DMS153 (cell line): ENCODE measurements at regions not wholly inside any gene's neighbourhood (a gene's known extent, or its start where the extent isn't known, plus 50 kb on each side); places are given as distances from the start of the nearest gene placed in this dataset.
"Not testable (repeated sequence)": the region's sequence is repeated elsewhere in the genome, so short reads cannot be mapped to it uniquely, and the experiment has no call there.

Experiments
- DNase-seq: peaks from one replicate; lab custom pipeline; 2025; lab: John Stamatoyannopoulos, UW

- DNase-seq: no peak
These were observed 128.0 kb upstream of the ANO1 start for GRCh38 chr11:69950120-69950519.

GRCh38 chr11:69950621-69951020 lies 127.5 kb upstream of the ANO1 start:
- DNase-seq: no peak

GRCh38 chr11:69951821-69952220 lies 126.3 kb upstream of the ANO1 start:
- no peak for DNase-seq

GRCh38 chr11:69952229-69952975 lies 125.7 kb upstream of the ANO1 start:
- not testable (repeated sequence) for DNase-seq

GRCh38 chr11:69953356-69953755 lies 124.8 kb upstream of the ANO1 start:
- DNase-seq: no peak

- no peak for DNase-seq
These were observed 123.4 kb upstream of the ANO1 start for GRCh38 chr11:69954756-69955155.

- DNase-seq: no peak
These were observed 121.4 kb upstream of the ANO1 start for GRCh38 chr11:69956669-69957190.

- no peak for DNase-seq
These were observed 120.3 kb upstream of the ANO1 start for GRCh38 chr11:69957849-69958248.

GRCh38 chr11:69958308-69958707 lies 119.8 kb upstream of the ANO1 start:
- DNase-seq: no peak

GRCh38 chr11:69959461-69959860 lies 118.7 kb upstream of the ANO1 start:
- no peak for DNase-seq

GRCh38 chr11:69961738-69962137 lies 116.4 kb upstream of the ANO1 start:
- no peak for DNase-seq

GRCh38 chr11:69962152-69962551 lies 116.0 kb upstream of the ANO1 start:
- no peak for DNase-seq

GRCh38 chr11:69963533-69964246 lies 114.4 kb upstream of the ANO1 start:
- no peak for DNase-seq

GRCh38 chr11:69964247-69964643 lies 113.9 kb upstream of the ANO1 start:
- no peak for DNase-seq

- DNase-seq: no peak
These were observed 112.1 kb upstream of the ANO1 start for GRCh38 chr11:69965821-69966582.

- no peak for DNase-seq
These were observed 111.6 kb upstream of the ANO1 start for GRCh38 chr11:69966583-69966835.

- DNase-seq: no peak
These were observed 111.1 kb upstream of the ANO1 start for GRCh38 chr11:69966910-69967483.

- DNase-seq: no peak
These were observed 110.6 kb upstream of the ANO1 start for GRCh38 chr11:69967484-69967883.

GRCh38 chr11:69968396-69969347 lies 109.4 kb upstream of the ANO1 start:
- DNase-seq: no peak

- no peak for DNase-seq
These were observed 108.0 kb upstream of the ANO1 start for GRCh38 chr11:69969890-69970784.
